Lower leg skin (tissue), 4 donors: ENCODE measurements at regions not wholly inside any gene's neighbourhood (a gene's known extent, or its start where the extent isn't known, plus 50 kb on each side); places are given as distances from the start of the nearest gene placed in this dataset.
"Not testable (repeated sequence)": the region's sequence is repeated elsewhere in the genome, so short reads cannot be mapped to it uniquely, and the experiment has no call there.

ENCODE experiments used
- DNase-seq, 2 donors: peaks; one replicate each; pipeline ENCODE4 v3.0.0-alpha.2; 2019; ENCODE audit warnings: low spot score in 2 of 2
- H3K4me3 ChIP-seq: fragments of 200-600 bp; sonication (generic); 2 replicates; pipeline ENCODE4 v1.5.1; 2017; ENCODE audit warnings: mild to moderate bottlenecking, low read depth; ENCODE audit not compliant: poor library complexity, severe bottlenecking
- CTCF ChIP-seq, 3 donors: fragments of 450-650 bp; IDR thresholded peaks; one replicate each; pipeline ENCODE4 v1.5.1; 2016; ENCODE audit warnings: antibody characterized with exemption in 3 of 3, mild to moderate bottlenecking in 3 of 3, moderate library complexity in 2 of 3
- POLR2A ChIP-seq, 2 donors: fragments of 450-650 bp; IDR thresholded peaks; one replicate each; pipeline ENCODE4 v1.6.1; 2016 to 2017; ENCODE audit warnings: antibody characterized with exemption in 2 of 2, mild to moderate bottlenecking in 1 of 2, moderate library complexity in 1 of 2
- WGBS, 2 donors: methylation state at CpG; one replicate each; pipeline ENCODE4 v1.1.5; 2018; 5-methylcytosine and 5-hydroxymethylcytosine counted together
- intact Hi-C: fragments of 100-400 bp; cut with DNase I; formaldehyde crosslinking; loops from one replicate; pipeline ENCODE4 v1.15.0; 2023; ENCODE audit warnings: low total_unique reads

- no peak for DNase-seq
- no peak overlapping the region for H3K4me3 ChIP-seq
- no peak for TF ChIP-seq CTCF (IDR thresholded peaks at IDR 0.05)
- TF ChIP-seq POLR2A (IDR thresholded peaks at IDR 0.05) = no peak
- WGBS, 2 donors = 76 to 78% methylated on average over 7 of the region's 7 CpGs
- intact Hi-C loops = no loop called here
Measured at GRCh38 chr5:87732875-87733768, 320.4 kb upstream of the CCNH start.

- H3K4me3 ChIP-seq = no peak overlapping the region
- DNase-seq = no peak
- intact Hi-C loops = no loop called here
- no peak for TF ChIP-seq CTCF (IDR thresholded peaks at IDR 0.05)
- TF ChIP-seq POLR2A (IDR thresholded peaks at IDR 0.05) = no peak
Measured at GRCh38 chr5:87729781-87730180, 317.1 kb upstream of the CCNH start.

GRCh38 chr5:87722286-87722685, 309.6 kb upstream of the CCNH start:
- 72 to 73% methylated on average over 3 of the region's 3 CpGs for WGBS, 2 donors
- no peak overlapping the region for H3K4me3 ChIP-seq
- DNase-seq = no peak
- TF ChIP-seq CTCF (IDR thresholded peaks at IDR 0.05) = no peak
- no peak for TF ChIP-seq POLR2A (IDR thresholded peaks at IDR 0.05)
- intact Hi-C loops = no loop called here

- 90 to 92% methylated on average over 15 of the region's 15 CpGs for WGBS, 2 donors
- intact Hi-C loops, H3K4me3 ChIP-seq, DNase-seq: not testable (repeated sequence)
Measured at GRCh38 chr5:87718224-87718925, 305.6 kb upstream of the CCNH start.

GRCh38 chr5:87717761-87718160, 305.0 kb upstream of the CCNH start:
- DNase-seq = no peak
- WGBS, 2 donors = 87 to 92% methylated on average over 2 of the region's 2 CpGs
- no peak overlapping the region for H3K4me3 ChIP-seq
- no peak for TF ChIP-seq CTCF (IDR thresholded peaks at IDR 0.05)
- TF ChIP-seq POLR2A (IDR thresholded peaks at IDR 0.05) = no peak
- intact Hi-C loops = no loop called here

- 27 to 43% methylated on average over 1 of the region's 1 CpG for WGBS, 2 donors
- intact Hi-C loops = no loop called here
- DNase-seq = no peak
- no peak overlapping the region for H3K4me3 ChIP-seq
- TF ChIP-seq POLR2A (IDR thresholded peaks at IDR 0.05) (no peak), CTCF (IDR thresholded peaks at IDR 0.05) (no peak)
Measured at GRCh38 chr5:87705876-87706275, 293.1 kb upstream of the CCNH start.
